HG03460 (cell line): ENCODE measurements at regions not wholly inside any gene's neighbourhood (a gene's known extent, or its start where the extent isn't known, plus 50 kb on each side); places are given as distances from the start of the nearest gene placed in this dataset.

ENCODE experiments used
- ATAC-seq: cut with Tn5 transposase; IDR thresholded peaks from one replicate; pipeline ENCODE4 v1.9.1; 2021; ENCODE audit not compliant: unreplicated experiment

DNA sequence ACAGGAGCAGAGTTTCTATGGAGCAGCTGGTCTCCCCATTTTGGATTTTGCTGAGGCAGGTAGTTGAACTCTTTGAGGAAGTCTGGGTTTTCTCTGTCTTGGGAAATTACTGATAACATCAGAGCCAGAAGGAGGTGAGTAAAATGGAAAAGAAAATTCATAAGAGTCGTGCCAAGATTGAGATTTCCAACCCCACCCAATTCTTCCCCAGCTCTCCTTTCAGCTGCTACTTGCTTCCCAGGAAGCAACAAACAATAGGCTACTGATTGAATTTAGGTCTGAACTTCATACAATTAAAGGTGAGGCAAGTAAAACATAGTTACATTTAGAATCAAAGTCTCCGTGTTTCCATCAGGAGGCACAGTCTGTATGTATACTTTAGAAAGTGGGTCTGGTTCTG is 54.6 kb upstream of the EOLA2 start:
- no peak for ATAC-seq

- ATAC-seq = no peak
These were observed 55.7 kb upstream of the EOLA2 start for GRCh38 chrX:149993989-149994388.

DNA sequence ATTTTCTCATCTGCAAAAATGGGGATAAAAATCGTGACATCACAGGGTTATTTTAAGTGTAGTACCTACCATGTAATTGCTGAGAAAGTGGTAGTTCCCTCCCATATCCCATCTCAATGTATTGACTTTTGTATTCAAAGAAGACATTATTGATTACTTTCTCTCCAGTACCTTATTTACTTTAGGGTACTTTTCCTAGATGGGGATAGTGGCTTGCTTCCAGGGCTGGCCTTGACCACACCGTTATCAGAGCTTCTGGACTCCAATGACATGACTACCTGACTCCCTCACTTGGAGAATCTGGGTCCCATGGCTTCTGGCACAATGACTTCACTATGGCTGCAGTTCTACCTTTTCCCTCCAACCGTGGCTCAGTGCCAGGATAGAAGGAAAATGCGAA is 58.2 kb upstream of the EOLA2 start:
- ATAC-seq = no peak

GRCh38 chrX:150005027-150005426 is 66.7 kb upstream of the EOLA2 start:
- ATAC-seq = no peak

DNA sequence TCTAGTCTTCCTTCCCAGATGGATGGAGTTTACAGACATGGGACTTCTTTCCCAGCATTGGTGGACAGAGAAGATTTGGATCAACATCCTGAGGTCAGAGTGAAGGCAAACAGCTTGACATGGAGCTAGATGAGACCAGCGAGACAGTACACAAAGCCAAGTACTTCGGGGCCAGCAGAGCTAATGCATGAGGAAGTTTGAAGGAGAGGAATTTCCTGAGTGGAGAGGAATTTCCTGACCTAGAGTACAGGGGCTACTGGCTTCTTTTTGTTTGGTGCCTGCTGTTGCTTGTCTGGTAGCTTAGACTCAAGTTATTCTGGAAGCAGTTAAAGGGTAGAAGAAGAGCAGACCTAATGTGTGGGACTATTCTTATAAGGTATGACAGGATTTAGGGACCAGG is 69.1 kb upstream of the EOLA2 start:
- ATAC-seq = no peak

DNA sequence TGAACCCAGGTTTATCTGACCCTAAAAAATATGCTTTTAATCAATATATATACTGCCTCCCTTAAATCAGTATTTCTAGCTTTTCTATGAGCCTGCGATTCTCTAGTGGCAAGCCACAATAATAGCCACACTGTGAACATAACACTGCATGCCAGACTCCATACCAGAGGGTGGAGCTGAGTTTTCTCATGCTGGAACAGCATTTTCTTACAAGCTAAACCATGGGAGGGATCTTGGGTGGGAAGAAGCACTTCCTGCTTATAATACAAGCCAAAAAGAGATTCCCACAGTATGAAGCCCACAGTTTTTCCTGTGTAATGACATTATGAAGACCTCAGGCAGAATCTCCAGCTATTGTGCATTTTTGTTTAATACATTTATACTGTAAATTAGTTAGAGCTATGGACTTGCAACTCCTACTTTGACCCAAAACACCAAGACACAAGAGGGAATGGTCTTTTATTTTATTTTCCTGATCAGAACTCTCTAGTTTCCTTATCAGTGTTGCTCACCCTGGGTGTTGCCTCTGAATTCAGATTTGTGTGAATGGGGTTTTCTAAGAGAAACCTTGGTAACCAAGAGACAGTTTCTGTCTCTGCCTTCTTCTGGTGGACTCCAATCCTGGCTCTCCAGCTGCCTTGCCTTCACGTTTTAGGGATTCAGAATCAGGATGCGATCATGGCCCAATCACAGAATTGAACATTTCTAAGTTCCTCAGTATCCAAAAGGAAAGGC is 74.5 kb upstream of the EOLA2 start:
- ATAC-seq = no peak

DNA sequence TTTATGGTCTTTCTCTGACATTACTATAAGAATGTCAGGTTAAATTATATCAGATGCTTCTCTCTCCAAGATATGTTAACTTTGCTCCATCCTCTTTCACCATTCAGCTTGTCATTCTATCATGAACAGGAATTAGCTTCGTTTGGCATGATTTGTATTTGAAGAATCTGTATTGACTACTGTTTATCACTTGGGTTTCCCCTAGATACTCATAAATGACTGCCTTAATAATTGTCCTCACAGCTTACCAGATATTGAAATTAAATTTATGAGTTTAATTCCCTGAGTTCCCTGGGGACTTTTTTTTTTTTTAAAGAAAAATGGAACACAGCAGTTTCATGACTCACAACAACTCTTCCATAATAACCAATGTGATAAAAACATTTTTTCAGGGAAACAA is 76.2 kb upstream of the EOLA2 start:
- ATAC-seq = no peak

DNA sequence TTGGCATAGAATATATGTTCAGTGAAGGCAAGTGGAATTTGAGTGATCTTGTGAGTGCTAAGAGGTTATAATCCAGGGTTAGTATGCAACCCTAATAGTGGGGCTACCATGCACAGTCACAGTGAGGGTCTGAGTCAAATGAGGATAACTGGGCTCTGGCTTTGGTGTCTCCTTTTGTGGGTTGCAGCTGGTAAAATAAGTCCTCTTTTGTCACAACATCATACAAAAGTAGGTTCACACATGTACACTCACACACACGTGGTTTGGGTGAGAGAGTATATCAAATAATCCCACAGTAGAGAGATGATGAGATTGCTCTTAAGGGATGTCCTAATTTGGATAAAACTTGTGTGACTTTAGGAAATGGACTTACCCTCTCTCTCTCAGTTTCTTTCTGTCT is 79.6 kb upstream of the EOLA2 start:
- no peak for ATAC-seq

DNA sequence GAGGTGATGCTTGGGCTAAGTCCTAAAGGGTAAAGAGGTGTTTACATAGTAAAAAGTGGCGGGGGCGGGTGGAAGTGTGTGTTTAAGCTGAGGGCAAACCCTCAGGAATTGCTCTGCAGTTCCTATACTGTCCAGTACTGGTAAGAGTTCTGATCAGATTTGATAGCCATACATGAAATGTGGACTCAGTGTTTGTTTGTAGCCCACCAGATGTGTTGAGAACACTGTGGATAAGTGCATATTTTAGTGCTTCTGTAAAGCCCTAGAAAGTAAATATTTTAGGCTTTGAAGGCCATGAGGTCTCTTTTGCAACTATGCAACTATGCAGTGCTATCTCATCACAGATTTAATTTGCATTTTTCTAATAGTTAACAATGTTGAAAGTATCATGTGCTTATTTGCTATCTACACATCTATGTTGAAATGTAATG is 80.7 kb upstream of the EOLA2 start:
- ATAC-seq = no peak

DNA sequence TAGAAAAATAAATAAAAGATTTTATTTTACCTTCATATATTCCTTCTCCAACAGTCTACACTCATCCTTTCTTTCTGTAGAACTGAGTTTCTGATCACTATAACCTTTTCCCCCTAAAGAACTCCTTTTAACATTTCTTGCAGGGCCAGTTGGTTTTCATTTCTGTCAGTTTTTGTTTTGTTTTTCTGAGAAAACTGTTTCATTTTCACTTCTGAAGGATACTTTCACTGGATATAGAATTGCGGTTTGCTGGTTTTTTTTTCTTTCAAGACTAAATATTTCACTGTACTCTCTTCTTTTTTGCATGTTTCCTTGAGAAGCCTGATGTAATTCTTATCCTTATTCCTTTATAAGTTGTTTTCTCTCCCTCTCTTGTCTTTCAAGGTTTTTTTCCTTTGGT is 90.4 kb upstream of the EOLA2 start:
- ATAC-seq = no peak

DNA sequence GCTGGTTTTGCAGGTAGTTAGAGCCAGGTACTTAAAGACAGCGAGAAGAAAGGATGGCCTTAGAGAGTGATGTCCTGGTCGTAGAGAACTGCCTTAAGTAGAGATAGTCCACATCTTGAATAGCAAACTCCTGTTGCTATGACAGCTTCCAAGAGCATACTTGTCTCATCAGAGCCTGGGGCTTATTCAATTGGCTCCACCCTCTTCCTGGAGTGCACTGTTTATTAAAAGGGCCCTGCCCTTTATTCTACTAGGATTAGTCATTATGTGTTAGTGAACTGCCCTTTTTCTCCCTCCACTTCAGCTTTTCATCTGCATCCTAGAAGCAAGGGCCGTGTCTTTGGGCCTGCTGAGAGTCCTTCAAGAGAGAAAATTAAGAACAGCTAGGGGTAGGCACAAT is 94.5 kb upstream of the EOLA2 start:
- ATAC-seq = no peak

DNA sequence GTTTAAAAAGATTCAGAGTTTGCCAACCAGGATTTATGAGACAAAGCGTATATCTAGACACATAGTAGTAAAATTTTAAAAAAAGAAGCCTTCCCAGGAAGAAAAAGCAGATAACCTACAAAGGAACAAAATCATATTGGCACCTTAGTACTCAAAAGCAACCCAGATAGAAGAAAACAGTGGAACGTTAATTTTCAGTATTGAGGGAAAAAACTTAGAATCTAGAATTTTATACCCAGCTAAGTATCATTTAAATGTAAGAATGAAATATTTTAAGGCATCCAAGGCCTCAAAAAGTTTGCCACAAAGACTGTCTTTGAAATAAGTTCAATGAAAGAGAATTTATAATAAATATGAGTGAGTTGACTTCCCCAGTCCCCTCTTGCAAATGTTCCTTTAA is 96.5 kb upstream of the EOLA2 start:
- ATAC-seq = no peak

DNA sequence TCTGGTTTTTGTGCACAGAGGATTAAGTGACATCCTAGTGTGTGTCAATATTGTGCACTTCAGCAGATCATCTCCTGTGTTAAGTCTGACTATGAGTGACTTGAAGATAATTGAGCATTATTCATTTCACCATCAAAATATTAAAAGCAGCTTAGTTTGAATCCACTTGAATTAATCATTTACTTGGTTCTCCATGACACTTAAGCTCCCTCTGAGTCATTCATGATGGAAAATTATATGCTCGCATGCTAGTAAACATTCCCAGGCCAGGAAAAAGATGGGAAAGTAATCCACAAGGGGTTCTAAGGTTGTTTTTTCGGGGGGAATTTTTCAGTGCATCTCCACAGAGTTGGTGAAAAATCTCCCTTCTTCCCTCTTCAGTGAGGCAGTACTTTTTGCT is 97.2 kb upstream of the EOLA2 start:
- no peak for ATAC-seq

DNA sequence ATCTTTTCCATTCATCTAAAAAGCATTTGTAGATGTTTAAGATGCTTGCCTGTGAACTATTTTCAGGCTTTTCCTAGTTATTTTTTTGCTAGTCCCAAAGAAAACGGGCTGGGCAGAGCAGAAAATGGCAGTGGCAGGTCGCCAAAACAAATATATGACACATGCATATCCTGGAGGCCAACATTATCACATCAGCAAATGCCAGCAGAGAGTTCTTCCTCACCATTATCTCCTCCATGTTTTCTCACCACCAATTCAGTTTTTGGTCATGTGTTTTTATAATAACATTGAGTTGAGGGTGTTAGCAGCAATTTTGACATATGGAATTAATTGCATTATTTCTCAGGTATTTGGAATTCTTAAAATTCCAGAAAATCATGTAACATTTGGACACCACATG is 97.9 kb upstream of the EOLA2 start:
- no peak for ATAC-seq

DNA sequence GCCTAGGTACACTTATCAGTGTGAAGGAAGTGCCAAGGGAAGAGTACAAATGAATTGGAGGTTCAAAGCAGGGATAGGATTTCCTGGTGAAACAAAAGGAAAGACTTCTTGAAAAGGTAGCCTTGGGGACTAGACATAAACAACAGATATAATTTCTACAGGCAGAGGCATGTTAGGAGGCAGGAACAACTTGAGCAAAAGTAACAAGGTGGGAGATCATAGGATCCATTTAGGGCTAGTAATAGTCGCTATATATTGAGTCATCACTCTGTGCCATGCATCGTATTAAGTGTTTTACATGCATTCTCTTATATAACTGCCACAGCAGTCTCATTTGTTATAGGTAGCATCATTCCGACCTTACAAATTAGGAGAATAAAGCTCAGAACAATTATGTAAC is 98.3 kb upstream of the EOLA2 start:
- ATAC-seq = no peak

DNA sequence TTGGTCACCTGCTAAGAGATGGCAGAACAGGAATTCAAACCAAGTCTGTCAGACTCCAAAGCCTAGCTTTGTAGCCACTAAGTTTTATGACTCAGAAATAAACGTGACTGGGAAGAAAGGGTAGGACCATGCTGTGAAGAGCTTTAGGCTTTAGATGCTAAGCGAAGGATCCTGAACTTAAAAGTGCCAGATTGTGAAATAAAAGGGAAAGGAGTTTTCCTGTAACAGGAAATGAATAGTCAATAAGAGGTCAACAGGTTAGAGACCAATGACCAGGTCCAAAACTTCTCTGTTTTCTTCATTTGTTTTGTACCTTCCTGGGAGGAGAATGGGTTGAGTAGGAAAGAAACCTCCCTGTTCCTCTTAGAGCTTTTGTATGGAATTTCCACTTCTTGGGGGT is 98.8 kb upstream of the EOLA2 start:
- ATAC-seq = no peak

- no peak for ATAC-seq
These were observed 100.0 kb upstream of the EOLA2 start for GRCh38 chrX:150038315-150038714.

- no peak for ATAC-seq
These were observed 100.8 kb upstream of the EOLA2 start for GRCh38 chrX:150038986-150039599.

DNA sequence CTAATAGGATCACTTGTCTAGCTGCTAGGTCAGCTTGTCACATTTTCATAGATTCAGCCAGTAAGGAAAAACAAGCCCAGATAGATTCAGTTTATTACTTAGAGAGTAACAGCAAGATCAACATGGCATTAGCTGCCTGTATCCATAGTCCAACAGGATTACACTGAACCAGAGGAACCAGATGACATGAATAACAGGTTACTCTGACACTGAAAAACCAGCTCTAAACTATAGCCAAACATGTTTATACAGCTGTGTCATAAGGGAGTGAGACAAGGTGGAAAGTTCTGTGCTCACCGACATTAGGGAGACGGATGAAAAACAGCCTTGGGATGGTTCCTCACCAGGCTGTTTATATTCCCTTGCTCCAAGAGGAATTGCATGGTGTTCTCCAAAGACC is 102.9 kb upstream of the EOLA2 start:
- no peak for ATAC-seq

- ATAC-seq = no peak
These were observed 106.3 kb upstream of the EOLA2 start for GRCh38 chrX:150044556-150044955.

DNA sequence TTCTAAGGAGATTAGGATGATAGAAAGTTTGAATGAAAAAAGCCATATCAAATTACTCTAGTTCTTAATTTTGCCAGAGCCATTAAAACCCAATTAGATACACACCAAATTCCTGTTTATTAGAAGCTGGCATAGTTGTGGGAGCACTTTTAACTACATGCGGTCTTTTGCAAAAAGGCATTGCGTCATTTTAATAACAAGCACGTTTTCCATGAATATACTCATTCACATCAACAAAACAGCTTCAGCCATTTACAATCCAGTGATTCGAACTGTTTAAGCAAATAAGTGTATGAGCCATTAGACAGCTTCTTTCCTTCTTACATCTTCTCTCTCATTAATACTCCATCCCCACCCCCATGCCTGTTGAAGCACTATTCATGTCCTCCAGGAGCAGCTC is 109.5 kb upstream of the EOLA2 start:
- ATAC-seq = no peak

DNA sequence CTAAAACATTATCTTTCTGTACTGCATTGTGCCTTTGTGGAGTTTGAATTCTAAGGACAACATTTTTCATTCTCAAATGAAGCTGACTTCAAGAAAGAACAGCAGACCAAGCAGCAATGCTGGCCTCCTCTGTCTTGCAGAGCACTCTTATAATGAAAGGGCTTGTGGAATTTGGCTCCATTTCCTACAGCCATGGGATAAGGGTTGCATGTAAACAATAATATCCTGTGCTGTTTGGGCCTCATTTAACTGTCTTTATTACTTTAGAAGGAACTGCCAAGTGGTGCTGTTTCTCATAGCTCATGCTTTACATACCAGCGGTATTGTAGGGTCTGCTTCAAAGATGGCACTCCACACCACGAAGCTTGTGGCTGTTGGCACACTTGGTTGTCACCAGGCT is 111.4 kb upstream of the EOLA2 start:
- no peak for ATAC-seq

DNA sequence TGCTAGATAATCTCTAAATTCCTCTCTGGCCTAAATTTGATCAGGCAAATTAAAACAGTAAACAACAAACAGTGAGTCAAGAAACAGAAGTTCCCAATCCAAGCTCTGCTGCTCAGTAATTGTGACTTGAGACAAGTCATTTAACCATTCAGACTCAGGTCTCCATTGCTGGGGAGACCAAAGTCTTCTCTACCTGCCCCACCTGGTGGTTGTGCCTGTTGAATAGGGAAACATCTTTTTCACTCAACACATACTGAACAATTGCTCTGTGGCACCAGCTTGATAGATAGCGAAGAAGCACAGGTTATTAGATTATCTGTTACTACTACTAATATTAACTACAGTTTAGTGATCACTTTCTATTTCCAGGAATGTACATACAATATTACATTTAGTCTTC is 112.1 kb upstream of the EOLA2 start:
- ATAC-seq = no peak
